ENCODE measurements at regions not wholly inside any gene's neighbourhood (a gene's known extent, or its start where the extent isn't known, plus 50 kb on each side); places are given as distances from the start of the nearest gene placed in this dataset.

- no peak for TF ChIP-seq EZH2phosphoT487 (IDR thresholded peaks at IDR 0.05; ENCODE audit: low read depth)
- TF ChIP-seq CTCF (IDR thresholded peaks at IDR 0.05; ENCODE audit: low read depth, low read length): no peak
Observed at GRCh38 chr12:23375621-23376020, 573.8 kb downstream of the SOX5 start.
